Suprapubic skin (tissue), 4 donors: ENCODE measurements at regions not wholly inside any gene's neighbourhood (a gene's known extent, or its start where the extent isn't known, plus 50 kb on each side); places are given as distances from the start of the nearest gene placed in this dataset.

Experiments used
- POLR2A ChIP-seq, 2 donors: fragments of 450-650 bp; IDR thresholded peaks; one replicate each; pipeline ENCODE4 v1.6.1; 2017; ENCODE audit warnings: antibody characterized with exemption in 2 of 2, mild to moderate bottlenecking in 2 of 2, moderate library complexity in 2 of 2
- POLR2AphosphoS5 ChIP-seq, 3 donors: sonication (generic); formaldehyde crosslinking; IDR thresholded peaks; one replicate each; pipeline ENCODE4 v1.6.1; 2017; ENCODE audit warnings: antibody characterized with exemption in 3 of 3
- TF ChIP-seq, protein P1 (sequence below), 2 donors: fragments of 200-600 bp in 1 of 2; fragments of 450-650 bp in 1 of 2; sonication (generic) in 1 of 2; IDR thresholded peaks; one replicate each; pipeline ENCODE4 v1.5.1; 2016 to 2019; ENCODE audit warnings: antibody characterized with exemption in 2 of 2, mild to moderate bottlenecking in 1 of 2, moderate library complexity in 1 of 2

DNA sequence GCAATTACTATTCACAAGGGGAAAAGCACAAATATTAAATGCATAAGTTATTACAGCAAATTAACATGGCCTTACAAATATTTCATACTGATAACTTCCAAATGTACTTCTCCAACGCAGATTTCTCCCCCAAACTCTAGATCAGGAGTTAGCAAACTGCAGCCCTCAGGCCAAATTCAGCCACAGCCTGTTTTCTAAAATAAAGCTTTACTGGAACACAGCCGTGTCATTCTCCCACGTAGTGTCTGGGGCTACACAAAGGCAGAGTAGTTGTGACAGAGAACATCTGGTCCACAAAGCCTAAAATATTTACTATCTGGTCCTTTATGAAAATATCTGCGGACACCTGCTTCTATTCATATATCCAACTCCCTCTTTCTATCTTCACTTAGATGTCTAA is 151.8 kb upstream of the AHR start:
- TF ChIP-seq, protein P1, sequence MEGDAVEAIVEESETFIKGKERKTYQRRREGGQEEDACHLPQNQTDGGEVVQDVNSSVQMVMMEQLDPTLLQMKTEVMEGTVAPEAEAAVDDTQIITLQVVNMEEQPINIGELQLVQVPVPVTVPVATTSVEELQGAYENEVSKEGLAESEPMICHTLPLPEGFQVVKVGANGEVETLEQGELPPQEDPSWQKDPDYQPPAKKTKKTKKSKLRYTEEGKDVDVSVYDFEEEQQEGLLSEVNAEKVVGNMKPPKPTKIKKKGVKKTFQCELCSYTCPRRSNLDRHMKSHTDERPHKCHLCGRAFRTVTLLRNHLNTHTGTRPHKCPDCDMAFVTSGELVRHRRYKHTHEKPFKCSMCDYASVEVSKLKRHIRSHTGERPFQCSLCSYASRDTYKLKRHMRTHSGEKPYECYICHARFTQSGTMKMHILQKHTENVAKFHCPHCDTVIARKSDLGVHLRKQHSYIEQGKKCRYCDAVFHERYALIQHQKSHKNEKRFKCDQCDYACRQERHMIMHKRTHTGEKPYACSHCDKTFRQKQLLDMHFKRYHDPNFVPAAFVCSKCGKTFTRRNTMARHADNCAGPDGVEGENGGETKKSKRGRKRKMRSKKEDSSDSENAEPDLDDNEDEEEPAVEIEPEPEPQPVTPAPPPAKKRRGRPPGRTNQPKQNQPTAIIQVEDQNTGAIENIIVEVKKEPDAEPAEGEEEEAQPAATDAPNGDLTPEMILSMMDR (IDR thresholded peaks at IDR 0.05) = no peak
- TF ChIP-seq POLR2AphosphoS5 (IDR thresholded peaks at IDR 0.05) (no peak), POLR2A (IDR thresholded peaks at IDR 0.05) (no peak)
